SU-DHL-6 (cell line): ENCODE measurements at regions not wholly inside any gene's neighbourhood (a gene's known extent, or its start where the extent isn't known, plus 50 kb on each side); places are given as distances from the start of the nearest gene placed in this dataset.

ENCODE experiments used
- H2AFZ ChIP-seq: fragments of 200-600 bp; sonication (generic); 2 replicates; pipeline ENCODE4 v1.6.1; 2014; ENCODE audit warnings: low read depth, mild to moderate bottlenecking, moderate library complexity, mixed read lengths, antibody characterized with exemption, low read length; ENCODE audit not compliant: severe bottlenecking
- H3F3A ChIP-seq: fragments of 200-600 bp; shearing (Covaris generic); 2 replicates; pipeline ENCODE4 v1.6.0; 2016; ENCODE audit warnings: antibody characterized with exemption, mild to moderate bottlenecking; ENCODE audit not compliant: insufficient read depth
- H3K27ac ChIP-seq: fragments of 200-600 bp; sonication (generic); 2 replicates; pipeline ENCODE4 v1.5.1; 2016; ENCODE audit warnings: low read depth, mild to moderate bottlenecking, low read length, moderate library complexity, mixed read lengths
- H3K27me3 ChIP-seq: fragments of 200-600 bp; sonication (generic), shearing (Covaris generic); 2 replicates; pipeline ENCODE4 v1.6.0; 2014; ENCODE audit warnings: mild to moderate bottlenecking, low read length
- H3K36me3 ChIP-seq: fragments of 200-600 bp; sonication (generic); 2 replicates; pipeline ENCODE4 v1.6.1; 2014; ENCODE audit warnings: mild to moderate bottlenecking, low read length, mixed read lengths
- H3K4me2 ChIP-seq: fragments of 300-600, 200-600 bp; shearing (Covaris generic), sonication (generic); 2 replicates; pipeline ENCODE4 v1.6.0; 2014; ENCODE audit warnings: low read length, low read depth, mild to moderate bottlenecking; ENCODE audit not compliant: poor library complexity, severe bottlenecking
- H3K4me3 ChIP-seq: fragments of 200-600 bp; sonication (generic); 2 replicates; pipeline ENCODE4 v1.5.1; 2014; ENCODE audit warnings: antibody characterized with exemption, low read length, mild to moderate bottlenecking, mixed read lengths; ENCODE audit not compliant: insufficient read depth, poor library complexity, severe bottlenecking
- H3K79me2 ChIP-seq: fragments of 200-600 bp; sonication (generic); 2 replicates; pipeline ENCODE4 v1.6.1; 2014; ENCODE audit warnings: mild to moderate bottlenecking, low read length, moderate library complexity; ENCODE audit not compliant: insufficient read depth
- H3K9ac ChIP-seq: fragments of 200-600 bp; sonication (generic); 2 replicates; pipeline ENCODE4 v1.7.0; 2014; ENCODE audit warnings: mild to moderate bottlenecking, low read length
- H3K9me2 ChIP-seq: fragments of 200-600 bp; sonication (generic); replicated peaks from 2 replicates; pipeline ENCODE4 v1.6.1; 2014; ENCODE audit warnings: low read length; ENCODE audit not compliant: insufficient read depth
- H3K9me3 ChIP-seq: fragments of 200-600 bp; sonication (generic); 2 replicates; pipeline ENCODE4 v1.6.1; 2014; ENCODE audit warnings: low read length, mixed read lengths; ENCODE audit not compliant: insufficient read depth
- H4K20me1 ChIP-seq: fragments of 200-600 bp; sonication (generic); 2 replicates; pipeline ENCODE4 v1.6.1; 2014; ENCODE audit warnings: low read depth, mild to moderate bottlenecking, antibody characterized with exemption, low read length, moderate library complexity, mixed read lengths
- CTCF ChIP-seq: fragments of 200-600 bp; sonication (generic); IDR thresholded peaks from one replicate; pipeline ENCODE4 v1.5.1; 2017; ENCODE audit warnings: antibody characterized with exemption, mild to moderate bottlenecking, low read length, moderate library complexity; ENCODE audit not compliant: insufficient read depth, poor library complexity, severe bottlenecking
- EZH2phosphoT487 ChIP-seq: fragments of 200-600 bp; sonication (generic), shearing (Covaris generic); conservative IDR thresholded peaks from 2 replicates; pipeline ENCODE4 v1.6.1; 2018; ENCODE audit warnings: mild to moderate bottlenecking, antibody characterized with exemption, low read length, moderate library complexity, mixed read lengths

- Histone ChIP-seq H3K4me3 (no peak overlapping the region), H3K27me3 (no peaks in the 10 kb centered on the region), H3K9ac (no peak overlapping the region), H2AFZ (no peak overlapping the region), H3K9me2 (no peaks in the 10 kb centered on the region), H3K27ac (no peak overlapping the region), H4K20me1 (no peaks in the 10 kb centered on the region), H3F3A (no peaks in the 10 kb centered on the region), H3K36me3 (no peaks in the 10 kb centered on the region), H3K4me2 (no peak overlapping the region), H3K79me2 (no peaks in the 10 kb centered on the region), H3K9me3 (no peaks in the 10 kb centered on the region)
- no peak for TF ChIP-seq EZH2phosphoT487
- TF ChIP-seq CTCF = no peak
These were observed 354.3 kb downstream of the KLF12 start for GRCh38 chr13:73779881-73780280.

GRCh38 chr13:73778242-73778864, 355.9 kb downstream of the KLF12 start:
- Histone ChIP-seq H3K4me3 (no peak overlapping the region), H3K4me2 (no peak overlapping the region), H4K20me1 (no peaks in the 10 kb centered on the region), H2AFZ (no peak overlapping the region), H3K36me3 (no peaks in the 10 kb centered on the region), H3K27ac (no peak overlapping the region), H3K9me2 (no peaks in the 10 kb centered on the region), H3F3A (no peaks in the 10 kb centered on the region), H3K27me3 (no peaks in the 10 kb centered on the region), H3K9me3 (no peaks in the 10 kb centered on the region), H3K9ac (no peak overlapping the region), H3K79me2 (no peaks in the 10 kb centered on the region)
- no peak for TF ChIP-seq CTCF
- no peak for TF ChIP-seq EZH2phosphoT487

GRCh38 chr13:73777134-73777533, 357.1 kb downstream of the KLF12 start:
- TF ChIP-seq EZH2phosphoT487 (no peak), CTCF (no peak)
- H3K79me2 ChIP-seq = no peaks in the 10 kb centered on the region
- H3F3A ChIP-seq = no peaks in the 10 kb centered on the region
- H4K20me1 ChIP-seq = no peaks in the 10 kb centered on the region
- H3K9ac ChIP-seq = no peak overlapping the region
- no peaks in the 10 kb centered on the region for H3K36me3 ChIP-seq
- no peaks in the 10 kb centered on the region for H3K9me2 ChIP-seq
- no peak overlapping the region for H3K4me2 ChIP-seq
- H3K9me3 ChIP-seq = no peaks in the 10 kb centered on the region
- no peaks in the 10 kb centered on the region for H3K27me3 ChIP-seq
- H2AFZ ChIP-seq = no peak overlapping the region
- H3K4me3 ChIP-seq = no peak overlapping the region
- H3K27ac ChIP-seq = no peak overlapping the region
